Kidney (tissue), 13 donors: ENCODE measurements at regions not wholly inside any gene's neighbourhood (a gene's known extent, or its start where the extent isn't known, plus 50 kb on each side); places are given as distances from the start of the nearest gene placed in this dataset.
A peak's percentile ranks its signal among the peaks of the same experiment; 100 is the strongest.

Experiments used
- DNase-seq, 5 donors: peaks; one replicate each; pipeline ENCODE4 v3.0.0-alpha.2; 2013 to 2020
- FAIRE-seq: peaks from 2 replicates; lab custom pipeline; 2012; peaks lifted over from hg19 to GRCh38; lab: Jason Lieb, UNC
- H3K27ac ChIP-seq, 2 donors: one replicate each; pipeline ENCODE4 v1.7.0; 2013; ENCODE audit warnings: low read depth in 2 of 2, low read length in 2 of 2, inconsistent platforms in 1 of 2
- H3K27me3 ChIP-seq: one replicate; pipeline ENCODE4 v1.7.1; 2013; ENCODE audit warnings: low read length, inconsistent platforms; ENCODE audit not compliant: control insufficient read depth, insufficient read depth
- H3K36me3 ChIP-seq, 3 donors: one replicate each; pipeline versions ENCODE4 v1.7.0 to v1.7.1; 2013; ENCODE audit warnings: low read length in 3 of 3, control low read depth in 1 of 3, inconsistent platforms in 1 of 3; ENCODE audit not compliant: insufficient read depth in 3 of 3, control insufficient read depth in 2 of 3
- H3K4me1 ChIP-seq, 3 donors: one replicate each; pipeline versions ENCODE4 v1.7.0 to v1.7.1; 2013; ENCODE audit warnings: low read length in 3 of 3, inconsistent platforms in 1 of 3, low read depth in 1 of 3; ENCODE audit not compliant: control insufficient read depth in 2 of 3, insufficient read depth in 2 of 3
- H3K4me3 ChIP-seq, 3 donors: one replicate each; pipeline versions ENCODE4 v1.7.0 to v1.8.1; 2013; ENCODE audit warnings: low read length in 3 of 3, control low read depth in 1 of 3, inconsistent platforms in 1 of 3
- H3K9ac ChIP-seq, 3 donors: one replicate each; pipeline versions ENCODE4 v1.7.0 to v1.7.1; 2013; ENCODE audit warnings: low read length in 3 of 3, control low read depth in 1 of 3, inconsistent platforms in 1 of 3
- H3K9me3 ChIP-seq, 3 donors: one replicate each; pipeline versions ENCODE4 v1.7.0 to v1.7.1; 2013; ENCODE audit warnings: low read length in 3 of 3, control low read depth in 1 of 3, inconsistent platforms in 1 of 3; ENCODE audit not compliant: control insufficient read depth in 2 of 3, insufficient read depth in 1 of 3
- CTCF ChIP-seq: IDR thresholded peaks from 3 replicates; pipeline ENCODE4 v1.5.1; 2012; ENCODE audit warnings: mild to moderate bottlenecking, moderate library complexity, borderline replicate concordance; ENCODE audit not compliant: insufficient read depth; ENCODE audit errors: extremely low read depth
- intact Hi-C: fragments of 100-400 bp; cut with DNase I; formaldehyde crosslinking; loops from one replicate; pipeline ENCODE4 v1.11.1; 2022
- donor health status: control.
- donor health status: control.
- donor health status: control.
- donor health status: control.
- donor health status: control.
- donor health status: DM: yes; HTN: yes; CAD: no.
- donor health status: Normal renal cell carcinoma (clear cell type).

DNA sequence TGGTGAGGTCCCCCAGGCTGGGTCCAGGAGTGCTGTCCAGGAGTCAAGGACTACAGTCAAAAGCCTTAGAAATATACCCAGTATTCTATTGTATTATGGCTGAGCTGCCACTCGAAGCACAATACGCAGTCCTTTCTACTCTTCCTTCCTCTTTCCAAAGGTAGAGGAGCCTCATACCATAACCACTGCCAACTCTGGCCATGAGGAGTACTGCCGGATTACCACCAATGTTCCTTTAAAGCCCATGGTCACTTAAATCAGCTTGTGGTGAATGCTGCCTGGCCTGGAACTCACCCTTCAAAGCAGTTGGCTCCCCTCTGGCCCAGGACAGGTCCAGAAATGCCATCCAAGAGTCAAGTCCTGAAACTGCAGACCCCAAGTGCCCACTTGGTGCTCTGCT is 425.4 kb downstream of the SLC16A7 start:
- Histone ChIP-seq H3K36me3 (no peaks in the 10 kb centered on the region), H3K4me3 (no peak overlapping the region), H3K27me3 (no peaks in the 10 kb centered on the region), H3K9ac (no peak overlapping the region), H3K27ac (no peak overlapping the region), H3K4me1 (no peaks in the 10 kb centered on the region), H3K9me3 (no peaks in the 10 kb centered on the region)
- no peak for FAIRE-seq
- DNase-seq = peak in 1 of 5 donors; percentile 37
- intact Hi-C loops = no loop called here
- TF ChIP-seq CTCF = no peak

- TF ChIP-seq CTCF = no peak
- H3K27me3 ChIP-seq = no peaks in the 10 kb centered on the region
- no peak overlapping the region for H3K27ac ChIP-seq
- DNase-seq (no peak), FAIRE-seq (no peak)
- intact Hi-C loops = no loop called here
- H3K4me1 ChIP-seq = no peaks in the 10 kb centered on the region
- H3K9me3 ChIP-seq = no peaks in the 10 kb centered on the region
- H3K4me3 ChIP-seq = no peak overlapping the region
- no peaks in the 10 kb centered on the region for H3K36me3 ChIP-seq
- H3K9ac ChIP-seq = no peak overlapping the region
Observed at GRCh38 chr12:60027266-60027665, 431.4 kb downstream of the SLC16A7 start.

- H3K9me3 ChIP-seq = no peaks in the 10 kb centered on the region
- FAIRE-seq = no peak
Observed at GRCh38 chr12:60034147-60034546, 438.3 kb downstream of the SLC16A7 start.

More at GRCh38 chr12:60034147-60034546, 438.3 kb downstream of the SLC16A7 start:
- no peak overlapping the region for H3K27ac ChIP-seq
- no peak overlapping the region for H3K4me3 ChIP-seq
- no peak for DNase-seq
- H3K4me1 ChIP-seq = no peaks in the 10 kb centered on the region
- no peak for TF ChIP-seq CTCF
- H3K9ac ChIP-seq = no peak overlapping the region
- intact Hi-C loops = no loop called here
- H3K27me3 ChIP-seq = no peaks in the 10 kb centered on the region
- H3K36me3 ChIP-seq = no peaks in the 10 kb centered on the region
